ENCODE measurements at regions not wholly inside any gene's neighbourhood (a gene's known extent, or its start where the extent isn't known, plus 50 kb on each side); places are given as distances from the start of the nearest gene placed in this dataset.

DNA sequence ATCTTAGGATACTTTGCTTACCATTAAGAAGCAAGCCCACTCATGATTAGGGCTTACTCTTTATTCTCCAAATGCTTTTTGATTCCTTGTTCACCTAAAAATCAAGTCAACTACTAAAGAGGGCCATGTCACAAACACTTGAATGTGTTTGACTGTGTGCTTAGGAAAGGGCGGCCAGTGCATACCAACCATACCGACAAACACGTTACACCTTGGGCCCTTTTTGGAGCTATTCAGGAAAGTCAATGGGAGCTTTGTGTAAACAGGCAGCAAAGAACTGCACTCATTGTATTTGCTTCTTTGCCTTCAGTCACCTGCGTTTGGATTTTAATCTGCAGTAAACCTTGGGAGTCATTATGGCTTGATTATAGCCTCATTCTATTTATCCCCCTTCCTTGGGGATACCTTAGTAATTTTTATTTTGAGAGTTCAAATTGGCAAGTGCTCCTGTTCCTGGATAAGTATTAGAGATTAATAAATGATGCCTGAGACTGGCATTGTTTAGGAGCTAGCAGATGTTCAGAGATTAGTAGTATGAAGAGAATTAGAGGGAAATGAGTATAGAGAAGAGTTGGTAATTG lies 102.6 kb upstream of the HDGFL1 start:
- peaks cover 1 to 11% (median 4%) of the 10 kb centered on the region in 8 donors for H3K9me3 Mint-ChIP-seq
- ChIA-PET CTCF (ENCODE audit: partially characterized antibody) (no interaction called here), POLR2A (ENCODE audit: partially characterized antibody) (no interaction called here)
- H3K27ac ChIP-seq (ENCODE audit: low read depth, low read length): no peak overlapping the region
- no peak overlapping the region for H3K4me3 Mint-ChIP-seq
- no peaks in the 10 kb centered on the region for H3K36me3 ChIP-seq (ENCODE audit: insufficient read depth, low read length)
- H3K9me3 ChIP-seq (ENCODE audit: control insufficient read depth in 1 of 2, low read length in 2 of 2): no peaks in the 10 kb centered on the region
- no peaks in the 10 kb centered on the region for H3K27me3 ChIP-seq (ENCODE audit: insufficient read depth, low read length)
- H3K27ac Mint-ChIP-seq: no peak overlapping the region
- H3K4me1 Mint-ChIP-seq: no peaks in the 10 kb centered on the region
- H3K27me3 Mint-ChIP-seq: no peaks in the 10 kb centered on the region
- no peaks in the 10 kb centered on the region for H3K36me3 Mint-ChIP-seq
- H3K4me1 ChIP-seq (ENCODE audit: insufficient read depth, low read length): no peaks in the 10 kb centered on the region
- H3K4me3 ChIP-seq (ENCODE audit: low read length in 2 of 2): no peak overlapping the region
- DNase-seq: no peak
- intact Hi-C loops (cut with micrococcal nuclease): no loop called here

DNA sequence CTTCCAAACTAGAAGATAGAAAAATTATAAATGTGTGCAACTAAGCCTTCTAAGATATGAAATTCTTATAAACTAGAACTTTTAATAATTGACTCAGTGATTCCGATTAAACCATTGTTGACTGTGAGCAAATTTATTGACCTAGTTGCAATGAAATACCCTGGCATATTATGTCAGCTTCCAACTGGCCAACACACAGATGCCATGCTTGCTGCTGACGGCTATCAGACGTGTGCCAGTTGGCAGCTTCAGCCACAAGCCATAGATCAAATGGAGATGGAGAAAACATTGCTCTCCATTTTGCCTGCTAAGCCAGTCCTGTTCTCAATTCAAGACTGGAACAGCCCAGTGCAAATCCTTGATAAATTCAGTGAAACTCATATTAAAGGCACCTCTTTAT lies 101.7 kb upstream of the HDGFL1 start:
- no peaks in the 10 kb centered on the region for H3K9me3 ChIP-seq (ENCODE audit: control insufficient read depth in 1 of 2, low read length in 2 of 2)
- no peaks in the 10 kb centered on the region for H3K36me3 Mint-ChIP-seq
- no peaks in the 10 kb centered on the region for H3K27me3 ChIP-seq (ENCODE audit: insufficient read depth, low read length)
- no peaks in the 10 kb centered on the region for H3K27me3 Mint-ChIP-seq
- peaks cover 2 to 14% (median 4%) of the 10 kb centered on the region in 8 donors for H3K9me3 Mint-ChIP-seq
- H3K4me1 Mint-ChIP-seq: no peaks in the 10 kb centered on the region
- no peak overlapping the region for H3K27ac ChIP-seq (ENCODE audit: low read depth, low read length)
- H3K4me1 ChIP-seq (ENCODE audit: insufficient read depth, low read length): no peaks in the 10 kb centered on the region
- H3K4me3 Mint-ChIP-seq: no peak overlapping the region
- H3K36me3 ChIP-seq (ENCODE audit: insufficient read depth, low read length): no peaks in the 10 kb centered on the region
- no peak overlapping the region for H3K27ac Mint-ChIP-seq
- POLR2A ChIA-PET (ENCODE audit: partially characterized antibody): no interaction called here
- CTCF ChIA-PET (ENCODE audit: partially characterized antibody): no interaction called here
- intact Hi-C loops (cut with micrococcal nuclease): no loop called here
- no peak overlapping the region for H3K4me3 ChIP-seq (ENCODE audit: low read length in 2 of 2)
- no peak for DNase-seq

DNA sequence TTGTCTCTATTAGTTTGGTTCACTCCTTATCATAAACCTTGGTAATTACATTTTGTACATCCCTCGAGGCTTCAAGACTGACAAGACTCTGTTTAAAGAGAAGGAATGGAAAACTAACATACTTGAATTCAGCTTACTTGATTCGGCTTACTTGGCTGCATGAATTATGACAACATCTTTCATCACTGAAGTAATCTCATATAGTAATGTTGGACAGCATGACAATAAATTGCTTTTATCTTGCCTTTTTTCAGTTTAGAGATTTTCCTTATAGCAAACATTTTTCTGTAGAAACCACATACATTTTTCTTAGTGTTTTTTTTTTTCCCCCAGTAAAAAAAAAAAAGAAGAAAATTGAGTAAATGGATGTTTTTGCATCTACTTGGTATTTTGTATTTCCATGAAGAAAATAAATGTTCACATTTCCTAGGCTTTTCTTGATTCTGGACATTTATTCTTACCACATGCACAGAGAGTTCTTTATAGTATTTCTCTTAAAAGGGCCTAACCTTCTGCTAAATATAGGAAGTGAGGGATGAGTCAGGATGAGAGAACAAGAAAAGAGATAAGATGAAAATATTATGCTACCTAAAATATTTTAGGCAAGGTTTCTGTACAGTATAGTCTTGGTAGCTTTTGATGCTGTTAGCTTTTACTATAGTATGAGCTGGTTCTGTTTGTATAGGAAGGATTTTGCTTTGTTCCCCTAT lies 101.0 kb upstream of the HDGFL1 start:
- ChIA-PET CTCF (ENCODE audit: partially characterized antibody) (no interaction called here), POLR2A (ENCODE audit: partially characterized antibody) (no interaction called here)
- no peaks in the 10 kb centered on the region for H3K9me3 ChIP-seq (ENCODE audit: control insufficient read depth in 1 of 2, low read length in 2 of 2)
- H3K9me3 Mint-ChIP-seq: peaks cover 2 to 14% (median 4%) of the 10 kb centered on the region in 8 donors
- no peaks in the 10 kb centered on the region for H3K4me1 Mint-ChIP-seq
- no peaks in the 10 kb centered on the region for H3K27me3 ChIP-seq (ENCODE audit: insufficient read depth, low read length)
- no peak overlapping the region for H3K27ac Mint-ChIP-seq
- no peaks in the 10 kb centered on the region for H3K27me3 Mint-ChIP-seq
- H3K4me3 ChIP-seq (ENCODE audit: low read length in 2 of 2): no peak overlapping the region
- no peak overlapping the region for H3K4me3 Mint-ChIP-seq
- intact Hi-C loops (cut with micrococcal nuclease): no loop called here
- DNase-seq: no peak
- no peaks in the 10 kb centered on the region for H3K36me3 Mint-ChIP-seq
- no peaks in the 10 kb centered on the region for H3K36me3 ChIP-seq (ENCODE audit: insufficient read depth, low read length)
- H3K27ac ChIP-seq (ENCODE audit: low read depth, low read length): no peak overlapping the region
- H3K4me1 ChIP-seq (ENCODE audit: insufficient read depth, low read length): no peaks in the 10 kb centered on the region

DNA sequence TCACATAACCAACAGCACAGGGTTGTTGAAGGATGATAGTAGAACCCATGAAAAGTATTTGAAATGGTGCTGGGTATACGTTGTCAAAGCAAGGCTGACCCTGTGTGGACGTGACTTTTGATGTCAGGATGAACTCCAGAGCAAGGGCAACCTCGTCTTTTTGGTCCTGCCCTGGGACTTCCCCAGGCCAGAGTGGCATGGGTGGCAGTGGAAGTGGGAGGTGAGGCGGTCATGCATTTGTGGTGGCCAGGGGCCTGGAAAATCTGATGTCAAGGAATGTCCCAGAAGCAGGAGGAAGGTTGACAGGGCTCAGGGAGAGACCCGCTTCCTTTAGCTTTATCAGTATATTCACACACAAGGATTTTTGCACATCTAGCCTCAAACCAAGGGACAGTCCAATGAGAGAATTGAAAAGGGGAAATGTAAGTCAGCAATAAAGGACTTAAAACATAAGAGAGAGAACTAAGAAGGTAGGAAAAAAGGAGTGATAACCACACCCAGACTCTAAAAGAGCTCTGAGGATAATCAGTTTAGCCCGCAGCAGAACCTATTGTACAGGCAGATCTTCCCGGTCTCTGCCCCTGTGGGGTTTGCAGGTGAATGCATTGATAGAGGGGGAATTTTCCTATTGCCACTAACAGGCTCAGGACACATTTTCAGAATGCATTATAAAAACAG lies 98.8 kb upstream of the HDGFL1 start:
- no peak overlapping the region for H3K4me3 Mint-ChIP-seq

DNA sequence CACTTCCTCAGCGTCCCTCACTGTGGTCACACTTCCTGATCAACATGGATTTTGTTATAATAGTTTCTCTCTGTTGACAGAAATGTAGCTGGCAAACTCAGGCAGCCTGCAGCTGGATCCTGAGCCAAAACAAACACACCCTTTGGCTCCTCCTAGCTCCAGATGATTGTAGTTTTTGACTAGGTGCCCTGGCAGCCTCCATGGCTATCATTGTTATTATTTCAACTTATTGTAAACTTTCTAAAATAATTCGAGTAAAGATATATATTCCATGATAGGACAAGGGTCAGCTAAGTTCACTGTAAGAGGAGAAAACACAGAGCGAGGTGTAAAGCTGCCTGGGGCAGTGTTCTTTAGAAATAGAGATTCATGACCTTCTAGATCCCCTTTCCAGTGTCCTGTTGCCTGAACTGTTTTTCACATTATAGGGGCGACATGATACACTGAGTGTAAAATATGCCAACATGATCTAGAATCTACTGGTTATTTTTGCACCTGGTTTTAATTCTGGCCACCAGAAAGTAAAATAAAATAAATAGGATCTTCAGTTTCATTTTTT lies 98.2 kb upstream of the HDGFL1 start:
- peaks cover 2 to 19% (median 6%) of the 10 kb centered on the region in 8 donors for H3K9me3 Mint-ChIP-seq
- no peak overlapping the region for H3K27ac Mint-ChIP-seq
- Histone ChIP-seq H3K4me3 (ENCODE audit: low read length in 2 of 2) (no peak overlapping the region), H3K9me3 (ENCODE audit: control insufficient read depth in 1 of 2, low read length in 2 of 2) (no peaks in the 10 kb centered on the region), H3K27ac (ENCODE audit: low read depth, low read length) (no peak overlapping the region), H3K27me3 (ENCODE audit: insufficient read depth, low read length) (no peaks in the 10 kb centered on the region), H3K36me3 (ENCODE audit: insufficient read depth, low read length) (no peaks in the 10 kb centered on the region), H3K4me1 (ENCODE audit: insufficient read depth, low read length) (no peaks in the 10 kb centered on the region)
- intact Hi-C loops (cut with micrococcal nuclease): no loop called here
- no peaks in the 10 kb centered on the region for H3K36me3 Mint-ChIP-seq
- ChIA-PET POLR2A (ENCODE audit: partially characterized antibody) (no interaction called here), CTCF (ENCODE audit: partially characterized antibody) (no interaction called here)
- no peak overlapping the region for H3K4me3 Mint-ChIP-seq
- no peaks in the 10 kb centered on the region for H3K4me1 Mint-ChIP-seq
- H3K27me3 Mint-ChIP-seq: no peaks in the 10 kb centered on the region
- DNase-seq: no peak

More for the DNA sequence above, 98.8 kb upstream of the HDGFL1 start:
- no peaks in the 10 kb centered on the region for H3K9me3 ChIP-seq (ENCODE audit: control insufficient read depth in 1 of 2, low read length in 2 of 2)
- ChIA-PET POLR2A (ENCODE audit: partially characterized antibody) (no interaction called here), CTCF (ENCODE audit: partially characterized antibody) (no interaction called here)
- intact Hi-C loops (cut with micrococcal nuclease): no loop called here
- H3K27me3 Mint-ChIP-seq: no peaks in the 10 kb centered on the region
- H3K27ac ChIP-seq (ENCODE audit: low read depth, low read length): no peak overlapping the region
- H3K4me1 ChIP-seq (ENCODE audit: insufficient read depth, low read length): no peaks in the 10 kb centered on the region
- peaks cover 0 to 19% (median 7%) of the 10 kb centered on the region in 8 donors for H3K9me3 Mint-ChIP-seq
- DNase-seq: no peak
- H3K27ac Mint-ChIP-seq: no peak overlapping the region
- no peaks in the 10 kb centered on the region for H3K27me3 ChIP-seq (ENCODE audit: insufficient read depth, low read length)
- no peaks in the 10 kb centered on the region for H3K4me1 Mint-ChIP-seq
- no peaks in the 10 kb centered on the region for H3K36me3 ChIP-seq (ENCODE audit: insufficient read depth, low read length)
- no peaks in the 10 kb centered on the region for H3K36me3 Mint-ChIP-seq
- H3K4me3 ChIP-seq (ENCODE audit: low read length in 2 of 2): no peak overlapping the region

DNA sequence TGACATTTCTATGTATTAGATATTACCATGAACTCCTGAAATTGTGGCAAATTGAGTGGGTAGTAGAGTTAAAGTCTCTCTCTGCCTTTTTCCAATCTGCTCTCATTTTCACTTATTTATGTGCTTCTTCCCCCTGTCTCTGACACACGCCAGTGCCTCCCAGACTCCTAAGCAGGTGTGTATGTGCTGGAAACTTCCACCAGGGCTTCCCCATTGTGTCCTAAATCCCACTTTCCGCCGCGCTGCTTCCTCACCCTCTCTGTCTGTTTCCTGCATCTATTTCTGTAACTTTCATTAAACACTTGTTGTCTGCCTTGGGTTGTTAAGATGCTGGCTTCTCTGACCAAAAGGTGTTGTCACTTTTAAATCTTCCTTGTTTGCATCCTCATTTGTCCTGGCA lies 97.6 kb upstream of the HDGFL1 start:
- Histone ChIP-seq H3K36me3 (ENCODE audit: insufficient read depth, low read length) (no peaks in the 10 kb centered on the region), H3K9me3 (ENCODE audit: control insufficient read depth in 1 of 2, low read length in 2 of 2) (no peaks in the 10 kb centered on the region), H3K27me3 (ENCODE audit: insufficient read depth, low read length) (no peaks in the 10 kb centered on the region), H3K4me3 (ENCODE audit: low read length in 2 of 2) (no peak overlapping the region), H3K27ac (ENCODE audit: low read depth, low read length) (no peak overlapping the region), H3K4me1 (ENCODE audit: insufficient read depth, low read length) (no peaks in the 10 kb centered on the region)
- no peaks in the 10 kb centered on the region for H3K36me3 Mint-ChIP-seq
- DNase-seq: no peak
- intact Hi-C loops (cut with micrococcal nuclease): no loop called here
- no peaks in the 10 kb centered on the region for H3K4me1 Mint-ChIP-seq
- no peaks in the 10 kb centered on the region for H3K27me3 Mint-ChIP-seq
- POLR2A ChIA-PET (ENCODE audit: partially characterized antibody): no interaction called here
- H3K27ac Mint-ChIP-seq: no peak overlapping the region
- CTCF ChIA-PET (ENCODE audit: partially characterized antibody): no interaction called here
- peaks cover 2 to 17% (median 6%) of the 10 kb centered on the region in 8 donors for H3K9me3 Mint-ChIP-seq
- no peak overlapping the region for H3K4me3 Mint-ChIP-seq

DNA sequence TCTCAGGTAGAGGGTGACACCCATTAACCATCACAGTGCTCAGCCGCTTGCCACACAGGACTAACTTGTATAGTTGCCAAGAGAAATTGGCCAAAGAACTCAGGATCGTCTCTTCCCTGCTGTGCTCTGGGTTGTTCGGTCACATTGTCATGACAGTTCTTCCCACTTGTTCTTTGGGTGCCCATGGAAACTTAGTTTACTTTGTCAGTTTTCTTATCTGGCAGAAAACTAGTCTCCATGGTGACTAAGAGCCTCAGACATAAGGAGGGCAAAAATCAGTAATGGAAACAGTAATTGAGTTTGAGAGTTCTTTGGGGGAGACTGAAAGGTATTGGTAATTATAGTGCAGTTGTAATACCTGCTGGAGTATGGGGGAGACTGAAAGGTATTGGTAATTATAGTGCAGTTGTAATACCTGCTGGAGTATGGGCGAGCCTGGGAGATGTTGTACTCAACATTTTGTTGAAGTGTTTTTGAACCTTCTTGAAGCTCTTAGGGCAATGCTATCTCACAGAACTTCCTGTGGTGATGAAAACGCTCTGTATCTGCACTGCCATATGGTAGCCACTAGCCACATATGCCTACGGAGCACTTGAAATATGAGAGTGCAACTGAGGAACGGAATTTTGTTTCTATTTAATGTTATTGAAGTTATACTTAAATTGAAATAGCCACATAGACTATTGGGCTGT lies 95.2 kb upstream of the HDGFL1 start:
- Histone ChIP-seq H3K27me3 (ENCODE audit: insufficient read depth, low read length) (no peaks in the 10 kb centered on the region), H3K27ac (ENCODE audit: low read depth, low read length) (no peak overlapping the region), H3K4me3 (ENCODE audit: low read length in 2 of 2) (no peak overlapping the region), H3K36me3 (ENCODE audit: insufficient read depth, low read length) (no peaks in the 10 kb centered on the region), H3K4me1 (ENCODE audit: insufficient read depth, low read length) (no peaks in the 10 kb centered on the region), H3K9me3 (ENCODE audit: control insufficient read depth in 1 of 2, low read length in 2 of 2) (no peaks in the 10 kb centered on the region)
- Mint-ChIP-seq H3K4me3 (no peak overlapping the region), H3K27me3 (no peaks in the 10 kb centered on the region), H3K4me1 (no peaks in the 10 kb centered on the region), H3K27ac (no peak overlapping the region), H3K9me3 (peaks cover 3 to 14% (median 6%) of the 10 kb centered on the region in 8 donors), H3K36me3 (no peaks in the 10 kb centered on the region)
- ChIA-PET POLR2A (ENCODE audit: partially characterized antibody) (no interaction called here), CTCF (ENCODE audit: partially characterized antibody) (no interaction called here)
- intact Hi-C loops (cut with micrococcal nuclease): no loop called here
- DNase-seq: no peak
